ENCODE measurements at regions not wholly inside any gene's neighbourhood (a gene's known extent, or its start where the extent isn't known, plus 50 kb on each side); places are given as distances from the start of the nearest gene placed in this dataset.

- no peak for DNase-seq (ENCODE audit: low spot score)
- H3F3A ChIP-seq (replicated peaks; ENCODE audit: low read depth), result no peaks in the 10 kb centered on the region
- peaks cover 2% of the 10 kb centered on the region for H3K27me3 Mint-ChIP-seq (ENCODE audit: insufficient read depth, low read depth, poor library complexity)
- TF ChIP-seq ZNF462 (CRISPR knock-in tag; IDR thresholded peaks at IDR 0.05) (no peak), CREB1 (CRISPR knock-in tag; IDR thresholded peaks at IDR 0.05; ENCODE audit: low read depth) (no peak)
- ATAC-seq, result no peak
- no peaks in the 10 kb centered on the region for H3K9me3 Mint-ChIP-seq
- H3K4me2 ChIP-seq, result no peak overlapping the region
- no peaks in the 10 kb centered on the region for H3K27me3 ChIP-seq (ENCODE audit: insufficient read depth)
- H3K4me3 Mint-ChIP-seq, result no peak overlapping the region
- no peaks in the 10 kb centered on the region for H3K4me1 Mint-ChIP-seq
- H2AFZ ChIP-seq, result no peak overlapping the region
- H3K79me2 ChIP-seq (replicated peaks; ENCODE audit: insufficient read depth), result no peaks in the 10 kb centered on the region
- no peaks in the 10 kb centered on the region for H3K4me1 ChIP-seq (ENCODE audit: insufficient read depth)
- H3K27ac ChIP-seq (ENCODE audit: low read depth), result no peak overlapping the region
- no peaks in the 10 kb centered on the region for H4K20me1 ChIP-seq (replicated peaks; ENCODE audit: insufficient read depth)
- no peaks in the 10 kb centered on the region for H3K36me3 Mint-ChIP-seq (ENCODE audit: low read depth)
- no peaks in the 10 kb centered on the region for H3K36me3 ChIP-seq (ENCODE audit: insufficient read depth)
- H3K9me2 ChIP-seq (ENCODE audit: insufficient read depth), result no peaks in the 10 kb centered on the region; the same call in 1 of the 2 replicates
- no peak overlapping the region for H3K27ac Mint-ChIP-seq
- H3K4me3 ChIP-seq, result no peak overlapping the region
Measured at GRCh38 chr2:17235167-17235566, 283.1 kb downstream of the RAD51AP2 start.

- Histone ChIP-seq H3K36me3 (ENCODE audit: insufficient read depth) (no peaks in the 10 kb centered on the region), H3K27ac (ENCODE audit: low read depth) (no peak overlapping the region), H3K9me2 (ENCODE audit: insufficient read depth) (no peaks in the 10 kb centered on the region; the same call in 1 of the 2 replicates), H3K4me2 (no peak overlapping the region), H3F3A (replicated peaks; ENCODE audit: low read depth) (no peaks in the 10 kb centered on the region), H3K79me2 (replicated peaks; ENCODE audit: insufficient read depth) (no peaks in the 10 kb centered on the region), H3K4me3 (no peak overlapping the region), H3K27me3 (ENCODE audit: insufficient read depth) (no peaks in the 10 kb centered on the region), H2AFZ (no peak overlapping the region), H3K4me1 (ENCODE audit: insufficient read depth) (no peaks in the 10 kb centered on the region), H4K20me1 (replicated peaks; ENCODE audit: insufficient read depth) (no peaks in the 10 kb centered on the region)
- no peaks in the 10 kb centered on the region for H3K27me3 Mint-ChIP-seq (ENCODE audit: insufficient read depth, low read depth, poor library complexity)
- ATAC-seq (no peak), DNase-seq (ENCODE audit: low spot score) (no peak)
- H3K4me3 Mint-ChIP-seq, result no peak overlapping the region
- H3K4me1 Mint-ChIP-seq, result no peaks in the 10 kb centered on the region
- no peak overlapping the region for H3K27ac Mint-ChIP-seq
- H3K9me3 Mint-ChIP-seq, result no peaks in the 10 kb centered on the region
- no peaks in the 10 kb centered on the region for H3K36me3 Mint-ChIP-seq (ENCODE audit: low read depth)
- TF ChIP-seq JUNB (IDR thresholded peaks at IDR 0.05; ENCODE audit: unreplicated experiment) (no peak), NANOG (IDR thresholded peaks at IDR 0.05; ENCODE audit: borderline replicate concordance) (no peak), ETS1 (IDR thresholded peaks at IDR 0.05) (no peak), CREB1 (CRISPR knock-in tag; IDR thresholded peaks at IDR 0.05; ENCODE audit: low read depth) (no peak)
Measured at GRCh38 chr2:17232776-17233556, 285.3 kb downstream of the RAD51AP2 start.

Measured in GM23338 (cell line).